Prostate gland (tissue), 2 donors: ENCODE measurements at regions not wholly inside any gene's neighbourhood (a gene's known extent, or its start where the extent isn't known, plus 50 kb on each side); places are given as distances from the start of the nearest gene placed in this dataset.

Source experiments
- DNase-seq: peaks from one replicate; pipeline ENCODE4 v3.0.0-alpha.2; 2019; ENCODE audit warnings: low spot score
- H3K27ac ChIP-seq, 2 donors: fragments of 200-600 bp; sonication (generic); 2 replicates each; pipeline ENCODE4 v1.5.1; 2017 to 2019
- H3K27me3 ChIP-seq: fragments of 200-600 bp; sonication (generic); replicated peaks from 2 replicates; pipeline ENCODE4 v1.5.1; 2019; ENCODE audit not compliant: insufficient read depth
- H3K36me3 ChIP-seq, 2 donors: fragments of 200-600 bp; sonication (generic); 1 replicate in 1 of 2; 2 replicates in 1 of 2; pipeline versions ENCODE4 v1.5.1 to v1.8.1; 2017 to 2019
- H3K4me1 ChIP-seq: fragments of 200-600 bp; sonication (generic); replicated peaks from 2 replicates; pipeline ENCODE4 v1.5.1; 2019
- H3K4me3 ChIP-seq, 2 donors: fragments of 200-600 bp; sonication (generic); 2 replicates each; pipeline ENCODE4 v1.5.1; 2017 to 2019
- H3K9me3 ChIP-seq: fragments of 200-600 bp; sonication (generic); 2 replicates; pipeline ENCODE4 v1.5.1; 2017
- CTCF ChIP-seq, 4 experiments: fragments of 200-600 bp in 2 of 4; fragments of 450-650 bp in 2 of 4; sonication (generic) in 2 of 4; IDR thresholded peaks; 1 replicate in 3 of 4; 2 replicates in 1 of 4; pipeline ENCODE4 v1.5.1; 2016 to 2019; ENCODE audit warnings: antibody characterized with exemption in 4 of 4, mild to moderate bottlenecking in 2 of 4, moderate library complexity in 2 of 4
- POLR2A ChIP-seq: fragments of 450-650 bp; IDR thresholded peaks from one replicate; pipeline ENCODE4 v1.6.1; 2016; ENCODE audit warnings: antibody characterized with exemption, mild to moderate bottlenecking
- POLR2AphosphoS5 ChIP-seq: sonication (generic); formaldehyde crosslinking; IDR thresholded peaks from one replicate; pipeline ENCODE4 v1.6.1; 2017; ENCODE audit warnings: antibody characterized with exemption
- WGBS: methylation state at CpG from one replicate; pipeline ENCODE4 v1.1.5; 2018; 5-methylcytosine and 5-hydroxymethylcytosine counted together
- intact Hi-C: fragments of 100-400 bp; cut with DNase I; formaldehyde crosslinking; loops from one replicate; pipeline ENCODE4 v1.14.2; 2022

GRCh38 chr3:124404621-124405020, 325.6 kb upstream of the UMPS start:
- no peaks in the 10 kb centered on the region for H3K4me1 ChIP-seq
- no peak overlapping the region for H3K4me3 ChIP-seq
- intact Hi-C loops, result no loop called here
- WGBS, result 90% methylated on average over 4 of the region's 4 CpGs
- TF ChIP-seq POLR2A (no peak), CTCF (IDR thresholded peaks at IDR 0.05) (no peak)
- DNase-seq, result no peak
- H3K27ac ChIP-seq, result no peak overlapping the region
- no peaks in the 10 kb centered on the region for H3K36me3 ChIP-seq
- no peaks in the 10 kb centered on the region for H3K9me3 ChIP-seq
- no peaks in the 10 kb centered on the region for H3K27me3 ChIP-seq

- DNase-seq, result no peak
- intact Hi-C loops, result no loop called here
- H3K27me3 ChIP-seq, result no peaks in the 10 kb centered on the region
- H3K36me3 ChIP-seq, result no peaks in the 10 kb centered on the region
- no peaks in the 10 kb centered on the region for H3K9me3 ChIP-seq
- no peaks in the 10 kb centered on the region for H3K4me1 ChIP-seq
- no peak overlapping the region for H3K27ac ChIP-seq
- TF ChIP-seq POLR2A (no peak), POLR2AphosphoS5 (no peak), CTCF (IDR thresholded peaks at IDR 0.05) (no peak)
- 92% methylated on average over 1 of the region's 1 CpG for WGBS
- H3K4me3 ChIP-seq, result no peak overlapping the region
Measured at GRCh38 chr3:124407260-124407659, 323.0 kb upstream of the UMPS start.

- 97% methylated on average over 4 of the region's 4 CpGs for WGBS
Measured at GRCh38 chr3:124409650-124410275, 320.5 kb upstream of the UMPS start.

GRCh38 chr3:124410471-124410870, 319.8 kb upstream of the UMPS start:
- H3K27ac ChIP-seq, result no peak overlapping the region
- intact Hi-C loops, result no loop called here
- whole genome bisulfite sequencing, result 96% methylated on average over 3 of the region's 3 CpGs
- H3K4me1 ChIP-seq, result no peaks in the 10 kb centered on the region
- H3K36me3 ChIP-seq, result no peaks in the 10 kb centered on the region
- H3K9me3 ChIP-seq, result no peaks in the 10 kb centered on the region
- TF ChIP-seq POLR2AphosphoS5 (no peak), CTCF (IDR thresholded peaks at IDR 0.05) (no peak), POLR2A (no peak)
- no peak overlapping the region for H3K4me3 ChIP-seq
- DNase-seq, result no peak
- H3K27me3 ChIP-seq, result no peaks in the 10 kb centered on the region

More at GRCh38 chr3:124409650-124410275, 320.5 kb upstream of the UMPS start:
- Histone ChIP-seq H3K27ac (no peak overlapping the region), H3K4me3 (no peak overlapping the region), H3K9me3 (no peaks in the 10 kb centered on the region), H3K27me3 (no peaks in the 10 kb centered on the region), H3K36me3 (no peaks in the 10 kb centered on the region), H3K4me1 (no peaks in the 10 kb centered on the region)
- intact Hi-C loops, result no loop called here
- no peak for TF ChIP-seq CTCF (IDR thresholded peaks at IDR 0.05)
- no peak for TF ChIP-seq POLR2A
- no peak for TF ChIP-seq POLR2AphosphoS5
- no peak for DNase-seq

GRCh38 chr3:124411728-124412127, 318.5 kb upstream of the UMPS start:
- no peak for DNase-seq
- Histone ChIP-seq H3K9me3 (no peaks in the 10 kb centered on the region), H3K4me3 (no peak overlapping the region), H3K36me3 (no peaks in the 10 kb centered on the region), H3K27ac (no peak overlapping the region), H3K27me3 (no peaks in the 10 kb centered on the region), H3K4me1 (no peaks in the 10 kb centered on the region)
- TF ChIP-seq POLR2AphosphoS5 (no peak), POLR2A (no peak), CTCF (IDR thresholded peaks at IDR 0.05) (no peak)
- intact Hi-C loops, result no loop called here
